T1000 (cell line): ENCODE measurements at regions not wholly inside any gene's neighbourhood (a gene's known extent, or its start where the extent isn't known, plus 50 kb on each side); places are given as distances from the start of the nearest gene placed in this dataset.

Experiments
- DNase-seq: peaks from one replicate; lab custom pipeline; 2025; ENCODE audit warnings: mixed read lengths; lab: John Stamatoyannopoulos, UW

DNA sequence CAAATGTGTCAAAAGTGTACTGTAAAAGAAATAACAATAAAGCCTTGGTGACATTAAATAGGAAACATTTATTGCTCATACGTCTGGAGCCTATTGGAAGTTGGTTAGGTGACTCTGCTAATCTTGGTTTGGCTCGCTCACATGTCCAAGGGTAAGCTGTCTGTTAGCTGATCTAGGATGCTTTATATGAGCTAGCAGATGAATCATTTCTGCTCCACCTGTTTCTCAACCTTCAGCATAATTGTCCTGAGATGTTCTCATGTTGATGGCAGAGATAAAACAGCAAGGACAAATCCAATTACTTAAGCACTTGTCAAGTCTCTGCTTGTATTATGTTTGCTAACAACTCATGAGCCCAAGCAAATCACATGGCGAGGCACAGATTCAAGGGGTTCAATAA is 56.0 kb upstream of the CD53 start:
- DNase-seq, result no peak

DNA sequence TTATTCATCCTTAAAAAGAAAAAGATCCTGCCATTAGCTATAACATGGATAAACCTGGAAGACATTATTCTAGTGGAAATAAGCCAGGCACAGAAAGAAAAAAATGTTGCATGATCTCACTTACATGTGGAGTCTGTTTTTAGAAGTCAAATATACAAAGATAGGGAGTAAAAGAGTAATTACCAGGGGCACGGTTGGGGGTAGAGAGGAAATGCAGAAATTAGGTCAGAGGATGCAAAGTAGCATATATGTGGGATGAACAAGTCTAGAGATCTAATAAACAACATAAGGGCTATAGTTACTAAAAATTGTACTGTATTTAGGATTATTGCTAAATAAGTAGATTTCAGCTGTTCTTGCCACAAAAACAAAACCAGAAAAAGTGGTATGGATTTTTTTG is 61.4 kb upstream of the CD53 start:
- no peak for DNase-seq

DNA sequence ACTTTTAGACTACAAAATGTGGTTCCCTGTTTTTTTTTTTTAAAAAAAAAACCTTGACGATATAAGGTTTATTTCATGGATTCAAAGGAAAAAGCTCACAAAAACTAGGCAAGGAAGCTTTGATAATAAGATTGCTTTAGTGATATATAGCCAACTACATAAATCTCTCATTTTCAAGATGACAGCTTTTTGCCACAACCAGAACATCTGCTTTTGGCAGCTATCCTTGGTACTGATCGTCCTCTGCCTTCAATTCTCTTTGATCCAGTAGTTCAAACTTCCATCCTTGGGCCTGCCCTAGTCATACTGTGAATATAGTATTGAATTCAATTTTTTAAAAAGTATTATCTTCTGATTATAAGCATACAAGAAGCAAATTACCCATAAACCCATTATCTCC is 72.9 kb upstream of the CD53 start:
- no peak for DNase-seq

- no peak for DNase-seq
Measured at GRCh38 chr1:110798691-110799256, 74.2 kb upstream of the CD53 start.

DNA sequence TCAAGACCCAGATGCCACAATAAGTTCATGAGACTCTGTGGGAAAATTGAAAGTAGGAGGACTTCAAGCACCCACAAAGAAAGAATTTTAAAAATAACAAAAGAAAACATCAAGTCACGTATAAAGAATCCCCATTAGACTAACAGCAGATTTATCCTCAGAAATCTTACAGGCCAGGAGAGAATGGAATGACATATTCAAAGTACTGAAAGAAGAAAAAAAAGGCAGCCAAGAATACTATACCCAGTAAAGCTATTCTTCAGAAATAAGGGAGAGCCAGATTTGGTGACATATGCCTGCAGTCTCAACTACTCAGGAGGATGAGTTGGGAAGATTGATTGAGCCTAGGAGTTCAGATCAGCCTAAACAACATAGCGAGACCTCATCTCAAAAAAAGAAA is 84.3 kb upstream of the CD53 start:
- no peak for DNase-seq

GRCh38 chr1:110787328-110788071 is 85.4 kb upstream of the CD53 start:
- no peak for DNase-seq

DNA sequence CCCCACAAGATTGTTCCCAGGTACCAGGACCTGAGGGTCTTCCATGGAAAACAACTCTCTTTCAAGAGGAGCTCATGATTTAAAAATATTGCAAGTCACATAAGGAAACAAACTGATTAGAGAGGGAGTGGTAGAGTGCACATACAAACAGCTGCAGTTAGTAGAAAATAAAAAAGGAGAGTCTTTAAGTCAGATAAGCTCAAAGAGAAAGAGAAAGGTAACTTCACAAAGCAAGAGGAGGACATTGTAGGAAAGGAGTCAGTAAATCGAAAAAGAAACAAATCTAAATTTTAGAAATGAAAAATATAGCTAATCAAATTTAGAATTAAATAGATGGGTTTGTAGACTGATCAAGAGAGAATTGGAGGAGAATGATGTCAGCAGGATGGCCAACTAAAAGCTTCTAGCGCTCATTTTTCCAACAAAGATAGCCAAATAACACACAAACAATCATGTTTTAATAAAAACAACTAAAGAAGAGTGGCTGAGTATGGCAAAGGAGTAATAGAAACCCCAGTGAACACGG is 86.1 kb upstream of the CD53 start:
- DNase-seq, result no peak

GRCh38 chr1:110785612-110786011 is 87.3 kb upstream of the CD53 start:
- no peak for DNase-seq

DNA sequence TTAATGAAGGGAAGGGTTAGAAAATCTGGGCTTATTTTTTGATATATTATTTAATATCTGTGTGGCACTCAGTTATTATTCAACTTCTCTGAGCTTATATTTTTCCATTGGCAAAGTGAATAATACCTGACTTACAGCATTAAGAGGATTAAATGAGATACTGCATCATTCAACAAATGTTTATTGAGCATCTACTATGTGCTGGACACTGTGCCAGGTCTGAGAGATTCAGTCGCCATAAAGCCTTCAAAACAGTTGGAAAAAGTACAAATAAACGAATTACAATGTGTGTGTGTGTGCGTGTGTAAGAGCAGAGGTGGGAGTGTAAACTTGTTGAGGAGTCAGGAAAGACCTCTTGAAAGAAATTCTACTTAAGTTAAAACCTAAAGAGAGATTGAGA is 87.9 kb upstream of the CD53 start:
- DNase-seq, result no peak

- no peak for DNase-seq
Measured at GRCh38 chr1:110783292-110783918, 89.5 kb upstream of the CD53 start.

- no peak for DNase-seq
Measured at GRCh38 chr1:110781525-110781924, 91.4 kb upstream of the CD53 start.

- no peak for DNase-seq
Measured at GRCh38 chr1:110780600-110781484, 92.1 kb upstream of the CD53 start.

DNA sequence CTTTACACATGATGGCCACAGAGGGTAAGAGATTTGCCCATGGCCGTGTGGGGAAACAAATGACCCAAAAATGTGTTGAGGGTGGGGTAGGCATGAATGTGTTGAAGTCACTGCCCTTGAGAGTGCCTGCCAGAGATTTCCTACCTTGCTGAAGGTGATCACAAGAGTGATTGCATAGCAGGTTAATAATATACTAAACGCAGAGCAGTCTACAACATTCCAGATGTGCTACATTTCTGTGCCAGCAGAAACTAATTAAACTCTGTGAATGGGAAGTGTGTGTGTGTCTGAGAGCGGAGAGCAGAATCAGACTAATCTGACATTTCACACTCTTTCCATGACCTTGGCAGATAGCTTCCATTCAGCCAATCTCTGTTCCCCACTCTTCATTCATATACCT is 93.3 kb upstream of the CD53 start:
- DNase-seq, result no peak

DNA sequence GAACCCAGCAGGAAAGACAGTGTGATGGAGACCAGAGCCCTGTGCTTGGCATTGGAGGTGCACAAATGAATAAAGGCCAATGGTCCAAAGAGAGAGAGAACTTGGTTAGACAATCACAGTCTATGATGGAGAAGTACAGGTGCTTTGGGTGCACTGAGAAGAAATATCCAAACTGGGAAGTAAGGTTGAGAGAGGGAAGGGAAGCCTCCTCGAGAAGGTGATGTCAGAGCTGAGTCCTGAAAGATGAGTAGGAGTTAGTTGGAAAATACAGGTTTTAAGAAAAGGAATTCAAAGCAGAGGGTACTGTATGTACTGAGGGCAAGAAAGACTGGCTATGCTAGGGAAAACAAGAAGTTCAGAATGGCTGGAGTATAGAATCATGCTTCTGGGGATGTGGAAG is 94.1 kb upstream of the CD53 start:
- DNase-seq, result no peak

DNA sequence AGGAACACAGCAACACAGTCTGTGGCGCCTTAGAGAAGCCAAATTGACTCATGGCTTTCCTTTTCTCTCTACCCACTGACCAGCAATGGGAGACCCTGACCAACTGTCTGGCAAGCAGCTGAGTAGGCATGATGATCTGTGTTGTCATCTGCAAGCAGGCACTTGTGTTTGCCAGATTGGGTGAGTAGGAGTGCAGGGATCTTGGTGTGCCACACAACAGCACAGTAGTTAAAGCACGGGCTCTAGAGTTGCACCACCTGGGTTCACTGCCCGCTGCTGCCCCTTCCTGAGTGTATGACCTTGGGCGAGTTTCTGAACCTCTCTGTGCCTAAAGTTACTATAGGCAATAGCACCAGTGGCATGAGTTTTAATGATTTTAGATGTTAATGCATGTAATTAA is 95.7 kb upstream of the CD53 start:
- no peak for DNase-seq

DNA sequence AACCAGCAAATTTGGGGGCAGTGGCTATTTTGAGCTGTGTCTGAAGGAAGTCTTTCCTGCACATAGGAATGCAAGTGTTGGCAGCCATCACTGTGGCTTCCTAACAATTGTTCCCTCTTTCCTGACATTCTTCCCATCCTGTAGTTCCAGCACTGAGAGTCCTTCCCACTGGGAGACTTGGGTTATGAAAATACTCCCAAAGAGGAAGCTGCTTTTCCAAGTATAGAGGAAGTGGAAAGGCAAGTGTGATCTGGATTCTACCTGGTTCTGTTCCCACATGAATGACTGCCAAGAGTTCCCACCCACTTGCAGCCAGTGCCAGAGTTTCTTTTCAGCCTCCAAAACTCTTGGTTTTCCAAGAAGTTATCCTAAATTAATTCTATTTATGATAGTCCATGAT is 98.5 kb upstream of the CD53 start:
- no peak for DNase-seq

DNA sequence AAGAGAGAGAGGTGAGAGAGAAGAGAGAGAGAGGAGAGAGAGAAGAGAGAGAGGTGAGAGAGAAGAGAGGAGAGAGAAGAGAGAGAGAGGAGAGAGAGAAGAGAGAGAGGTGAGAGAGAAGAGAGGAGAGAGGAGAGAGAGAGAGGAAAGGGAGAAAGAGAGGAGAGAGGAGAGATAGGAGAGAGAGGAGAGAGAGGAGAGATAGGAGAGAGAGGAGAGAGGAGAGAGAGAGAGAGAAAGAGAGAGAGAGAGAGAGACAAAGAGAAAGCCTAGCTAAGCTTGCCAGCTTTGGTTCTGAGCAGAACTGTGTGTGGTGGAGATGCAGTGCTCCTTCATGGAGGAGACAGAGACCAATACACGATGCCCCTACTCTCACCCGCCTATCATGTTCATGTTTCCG is 99.1 kb upstream of the KCNA3 start:
- DNase-seq, result no peak

DNA sequence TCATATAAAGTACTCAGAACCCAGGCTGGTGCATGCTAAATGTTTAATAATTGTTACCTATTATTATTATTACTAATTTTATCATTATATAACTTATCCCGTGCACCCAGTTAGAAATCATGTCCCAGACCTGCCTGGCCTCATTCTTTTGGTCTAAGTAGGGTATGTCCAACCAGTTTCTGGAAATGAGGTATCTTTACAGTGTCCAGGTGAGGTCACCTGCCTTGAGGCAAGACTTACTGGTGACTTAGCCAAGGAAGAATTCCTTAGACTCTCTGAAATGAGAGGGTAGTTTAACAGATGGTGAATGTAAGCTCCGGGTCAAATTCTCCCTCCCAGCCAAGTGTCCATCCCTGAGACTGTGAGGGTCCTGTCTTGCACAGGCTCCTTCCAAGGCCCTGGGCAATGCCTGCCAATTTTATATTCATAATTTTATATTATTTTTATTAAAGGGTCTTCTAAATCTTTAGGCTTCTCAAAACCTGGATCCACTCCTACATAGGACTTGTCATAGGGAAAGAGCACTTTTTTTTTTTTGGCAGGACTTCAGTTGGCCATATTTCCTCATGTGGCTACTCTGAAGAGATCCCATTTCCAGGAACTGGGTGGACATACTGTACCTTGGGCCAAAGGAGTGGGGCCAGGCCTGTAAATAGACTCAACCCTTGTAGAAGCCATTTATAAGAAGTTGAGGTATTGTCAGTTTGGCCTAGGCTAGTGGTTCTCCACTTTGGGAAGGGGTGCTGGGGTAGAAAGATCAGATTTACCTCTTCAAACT is 96.7 kb upstream of the KCNA3 start:
- no peak for DNase-seq

DNA sequence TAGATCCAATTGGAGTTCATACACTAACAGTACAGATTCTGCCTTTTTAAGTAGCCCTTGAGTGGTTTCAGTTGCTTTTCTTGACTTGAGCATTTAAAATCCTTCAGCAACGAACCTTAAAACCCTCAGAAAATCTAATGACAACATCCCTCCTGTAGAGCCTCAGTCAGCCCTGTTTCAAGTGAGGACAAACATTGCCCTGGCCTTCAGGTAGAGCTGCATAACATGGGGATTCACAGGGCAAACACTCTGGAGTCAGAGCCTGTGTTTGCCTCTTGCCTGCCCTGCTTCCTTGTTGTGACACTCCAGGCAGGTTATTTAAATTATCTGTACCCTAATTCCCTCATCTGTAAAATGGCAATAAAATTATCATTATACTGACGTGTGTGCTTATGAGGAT is 96.1 kb upstream of the KCNA3 start:
- no peak for DNase-seq

GRCh38 chr1:110768605-110769004 is 93.9 kb upstream of the KCNA3 start:
- DNase-seq, result no peak

- DNase-seq, result no peak
Measured at GRCh38 chr1:110766336-110766647, 91.6 kb upstream of the KCNA3 start.
